ENCODE measurements at regions not wholly inside any gene's neighbourhood (a gene's known extent, or its start where the extent isn't known, plus 50 kb on each side); places are given as distances from the start of the nearest gene placed in this dataset.

- no peak for DNase-seq
These were observed 720.2 kb upstream of the TYRP1 start for GRCh38 chr9:11973011-11973410.

GRCh38 chr9:11973511-11973910 lies 719.7 kb upstream of the TYRP1 start:
- DNase-seq: no peak

GRCh38 chr9:11992866-11993265 lies 700.3 kb upstream of the TYRP1 start:
- DNase-seq: no peak

- no peak for DNase-seq
These were observed 678.7 kb upstream of the TYRP1 start for GRCh38 chr9:12014488-12014887.

- no peak for DNase-seq
These were observed 639.0 kb upstream of the TYRP1 start for GRCh38 chr9:12054235-12054634.

- DNase-seq: no peak
These were observed 636.3 kb upstream of the TYRP1 start for GRCh38 chr9:12056874-12057273.

GRCh38 chr9:12060067-12060466 lies 633.1 kb upstream of the TYRP1 start:
- no peak for DNase-seq

GRCh38 chr9:12060811-12061210 lies 632.4 kb upstream of the TYRP1 start:
- no peak for DNase-seq

GRCh38 chr9:12065050-12065449 lies 628.1 kb upstream of the TYRP1 start:
- no peak for DNase-seq

GRCh38 chr9:12065686-12066085 lies 627.5 kb upstream of the TYRP1 start:
- no peak for DNase-seq

- DNase-seq: no peak
These were observed 626.6 kb upstream of the TYRP1 start for GRCh38 chr9:12066455-12067035.

GRCh38 chr9:12069366-12069765 lies 623.8 kb upstream of the TYRP1 start:
- DNase-seq: no peak

- DNase-seq: no peak
These were observed 607.8 kb upstream of the TYRP1 start for GRCh38 chr9:12085399-12085798.

- DNase-seq: no peak
These were observed 601.2 kb upstream of the TYRP1 start for GRCh38 chr9:12091865-12092527.

- DNase-seq: no peak
These were observed 599.1 kb upstream of the TYRP1 start for GRCh38 chr9:12094046-12094445.

GRCh38 chr9:12095931-12096330 lies 597.3 kb upstream of the TYRP1 start:
- no peak for DNase-seq

- DNase-seq: no peak
These were observed 559.8 kb upstream of the TYRP1 start for GRCh38 chr9:12133416-12133815.

GRCh38 chr9:12141422-12141821 lies 551.8 kb upstream of the TYRP1 start:
- DNase-seq: no peak

GRCh38 chr9:12155401-12156134 lies 537.6 kb upstream of the TYRP1 start:
- DNase-seq: no peak

- no peak for DNase-seq
These were observed 530.9 kb upstream of the TYRP1 start for GRCh38 chr9:12162181-12162815.

GRCh38 chr9:12163723-12164458 lies 529.3 kb upstream of the TYRP1 start:
- DNase-seq: no peak

GRCh38 chr9:12166518-12166917 lies 526.7 kb upstream of the TYRP1 start:
- no peak for DNase-seq

- no peak for DNase-seq
These were observed 522.7 kb upstream of the TYRP1 start for GRCh38 chr9:12170456-12170855.

Data from femur (tissue), 1 donor.